AG04449 (cell line): ENCODE measurements at regions not wholly inside any gene's neighbourhood (a gene's known extent, or its start where the extent isn't known, plus 50 kb on each side); places are given as distances from the start of the nearest gene placed in this dataset.

Experiments used
- CTCF ChIA-PET: fragments of 350-600 bp; formaldehyde crosslinking; extraction: SDS; loops from one replicate; lab custom pipeline; 2021; ENCODE audit warnings: antibody characterized with exemption; lab: Yijun Ruan, JAX
- POLR2A ChIA-PET: fragments of 400-600, 350-600 bp; formaldehyde crosslinking; extraction: SDS; loops from one replicate; lab custom pipeline; 2020; ENCODE audit warnings: antibody characterized with exemption, inconsistent platforms; lab: Yijun Ruan, JAX
- DNase-seq: peaks from one replicate; pipeline ENCODE4 v3.0.0-alpha.2; 2010; ENCODE audit warnings: low read depth, low spot score
- H3K4me3 ChIP-seq: 2 replicates; pipeline ENCODE4 v1.5.1; 2011; ENCODE audit warnings: low read depth, mild to moderate bottlenecking, control low read depth, low read length
- CTCF ChIP-seq: IDR thresholded peaks from one replicate; pipeline ENCODE4 v1.5.1; 2011; ENCODE audit warnings: mild to moderate bottlenecking, moderate library complexity, low read length, control low read depth, inconsistent platforms; ENCODE audit not compliant: insufficient read depth; ENCODE audit errors: missing control alignments

DNA sequence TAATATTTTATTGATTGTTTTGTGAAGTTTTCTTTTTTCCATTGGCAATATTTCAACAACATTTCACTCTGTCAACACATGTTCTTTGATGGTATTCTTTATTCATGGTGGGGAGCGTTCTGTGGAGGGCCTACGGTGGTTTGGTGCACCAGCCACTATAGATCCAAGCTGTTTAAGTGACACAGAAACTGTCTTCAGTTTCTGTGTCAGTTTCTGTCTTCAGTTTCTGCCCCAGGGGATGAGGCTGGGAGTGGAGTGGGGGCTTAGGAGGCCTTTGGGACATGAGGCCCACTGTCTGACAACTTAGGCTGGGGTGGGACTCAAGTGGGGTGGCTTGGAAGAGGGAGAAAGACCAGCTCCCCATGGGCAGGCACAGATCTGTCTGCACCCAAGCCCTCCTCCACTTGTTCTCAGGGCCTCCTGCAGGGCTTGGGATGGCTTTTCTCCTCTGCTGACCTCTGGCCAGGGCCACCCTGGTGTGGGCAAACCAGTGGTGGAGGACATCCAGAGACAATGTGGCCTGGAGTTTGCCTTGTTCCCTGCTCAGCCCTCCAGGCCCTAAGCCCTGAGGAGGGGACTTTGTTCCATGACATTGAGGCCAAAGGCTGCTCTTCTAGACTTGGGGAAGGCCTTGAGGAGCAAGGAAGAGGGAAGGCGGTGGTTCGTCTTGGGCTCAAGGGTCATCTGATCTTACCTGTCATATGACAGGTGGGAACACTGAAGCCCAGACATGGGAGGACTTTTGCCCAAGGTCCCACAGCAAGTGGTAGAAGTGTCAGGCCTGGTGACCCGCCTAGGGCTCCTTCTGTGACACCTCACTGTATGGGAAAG is 60.3 kb upstream of the SMAD6 start:
- DNase-seq, result no peak
- ChIA-PET CTCF (interaction anchor here (1.6 kb wide), 2 partner anchors 23 to 210 kb away, joined by 5 to 6 read pairs; no protein-coding TSS in a partner anchor), POLR2A (no interaction called here)
- H3K4me3 ChIP-seq, result no peak overlapping the region
- no peak for TF ChIP-seq CTCF

- ChIA-PET CTCF (interaction anchor here (1.6 kb wide), 1 partner anchor 24 kb away, joined by 6 read pairs; no protein-coding TSS in a partner anchor), POLR2A (no interaction called here)
- no peak overlapping the region for H3K4me3 ChIP-seq
- no peak for DNase-seq
- TF ChIP-seq CTCF, result no peak
Measured at GRCh38 chr15:66642514-66642913, 59.5 kb upstream of the SMAD6 start.

DNA sequence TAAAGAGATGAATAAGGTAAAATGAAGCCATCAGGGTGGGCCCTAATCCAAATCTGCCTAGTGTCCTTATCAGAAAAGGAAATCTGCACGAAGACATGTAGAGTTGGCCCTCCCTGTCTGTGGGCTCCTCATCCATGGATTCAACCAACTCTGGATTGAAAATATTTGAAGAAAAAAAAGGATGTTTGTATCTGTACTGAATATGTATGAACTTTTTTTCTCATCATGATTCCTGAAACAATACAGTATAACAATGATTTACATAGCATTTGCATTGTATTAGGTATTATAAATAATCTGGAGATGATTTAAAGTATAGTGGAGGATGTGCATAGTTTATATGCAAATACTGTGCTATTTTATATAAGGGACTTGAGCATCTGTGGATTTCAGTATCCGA is 59.0 kb upstream of the SMAD6 start:
- ChIA-PET CTCF (interaction anchor here (1.6 kb wide), 1 partner anchor 24 kb away, joined by 6 read pairs; no protein-coding TSS in a partner anchor), POLR2A (no interaction called here)
- DNase-seq, result no peak
- H3K4me3 ChIP-seq, result no peak overlapping the region
- no peak for TF ChIP-seq CTCF

DNA sequence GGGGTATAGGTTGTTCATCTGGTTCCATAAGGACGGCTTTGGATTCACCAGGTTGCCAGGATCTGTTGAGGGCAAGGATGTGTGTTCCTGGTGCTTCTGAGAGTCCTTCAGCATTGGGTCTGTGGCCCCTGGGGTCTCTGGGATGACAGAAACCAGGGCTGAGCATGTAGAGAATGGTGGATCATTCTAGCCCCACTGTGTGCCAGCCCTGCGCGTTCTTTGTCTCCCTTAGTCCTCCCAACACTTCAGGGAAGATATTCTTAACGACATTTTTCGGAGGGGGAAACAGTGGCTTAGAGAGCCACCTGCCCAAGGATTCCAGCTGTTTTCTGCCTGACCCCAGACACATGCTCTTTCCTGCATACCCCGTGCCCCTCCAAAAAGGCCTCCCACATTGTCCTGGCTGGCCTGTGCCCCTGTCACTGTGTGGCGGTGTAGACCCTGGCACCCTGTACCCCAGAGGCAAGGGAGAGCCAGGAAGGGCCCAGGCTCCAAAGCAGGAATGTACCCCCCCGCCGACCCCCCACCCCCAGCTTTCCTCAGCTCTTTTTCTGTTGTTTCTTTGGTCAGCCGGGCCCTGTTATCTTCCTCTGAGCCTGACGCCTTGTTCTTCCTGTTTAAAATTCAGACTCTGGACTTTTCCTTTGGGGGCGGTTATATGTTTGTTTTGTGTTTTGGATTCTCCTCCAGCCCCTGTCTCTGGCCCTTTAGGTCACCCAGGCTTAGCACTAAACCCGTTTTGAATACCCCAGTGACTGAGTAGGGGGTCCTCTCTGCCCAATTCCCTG is 57.8 kb upstream of the SMAD6 start:
- DNase-seq, result no peak
- no peak overlapping the region for H3K4me3 ChIP-seq
- CTCF ChIA-PET, result interaction anchor here (1.2 kb wide), 2 partner anchors 17 to 207 kb away, joined by 3 read pairs; no protein-coding TSS in a partner anchor
- POLR2A ChIA-PET, result no interaction called here
- TF ChIP-seq CTCF, result no peak

GRCh38 chr15:66644869-66645268 is 57.2 kb upstream of the SMAD6 start:
- CTCF ChIA-PET, result interaction anchor here (1.2 kb wide), 2 partner anchors 18 to 207 kb away, joined by 3 read pairs; no protein-coding TSS in a partner anchor
- H3K4me3 ChIP-seq, result no peak overlapping the region
- no peak for DNase-seq
- TF ChIP-seq CTCF, result no peak
- POLR2A ChIA-PET, result no interaction called here

- CTCF ChIA-PET, result interaction anchor here (0.9 to 3.8 kb wide), 7 partner anchors 8 to 205 kb away, joined by 3 to 15 read pairs (median 4); no protein-coding TSS in a partner anchor
- POLR2A ChIA-PET, result no interaction called here
- DNase-seq, result no peak
Measured at GRCh38 chr15:66646308-66646707, 55.7 kb upstream of the SMAD6 start.

More at GRCh38 chr15:66646308-66646707, 55.7 kb upstream of the SMAD6 start:
- TF ChIP-seq CTCF, result no peak
- no peak overlapping the region for H3K4me3 ChIP-seq
